ENCODE measurements at regions not wholly inside any gene's neighbourhood (a gene's known extent, or its start where the extent isn't known, plus 50 kb on each side); places are given as distances from the start of the nearest gene placed in this dataset.
"Not testable (repeated sequence)": the region's sequence is repeated elsewhere in the genome, so short reads cannot be mapped to it uniquely, and the experiment has no call there.

DNA sequence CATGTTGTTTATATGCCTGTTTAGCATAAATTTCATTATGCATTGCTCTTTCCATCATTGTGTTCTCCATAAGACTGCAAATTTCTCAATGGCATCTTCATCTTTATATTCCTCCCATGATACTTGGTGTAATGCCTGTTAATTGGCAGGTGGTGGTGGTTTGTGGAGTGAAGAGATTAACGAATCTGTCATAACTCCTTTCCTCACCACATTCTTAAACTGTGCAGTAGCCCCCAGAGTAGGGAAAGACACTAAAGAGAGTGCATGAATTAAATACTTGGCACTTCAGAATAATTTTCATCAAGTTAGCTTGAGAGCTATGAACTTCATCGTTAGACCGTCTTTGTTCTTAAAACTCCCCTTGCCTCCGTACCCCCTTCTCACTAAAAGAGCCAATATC lies 329.7 kb downstream of the HS3ST3B1 start:
- no peak for DNase-seq (ENCODE audit: low read depth in 2 of 2)

DNA sequence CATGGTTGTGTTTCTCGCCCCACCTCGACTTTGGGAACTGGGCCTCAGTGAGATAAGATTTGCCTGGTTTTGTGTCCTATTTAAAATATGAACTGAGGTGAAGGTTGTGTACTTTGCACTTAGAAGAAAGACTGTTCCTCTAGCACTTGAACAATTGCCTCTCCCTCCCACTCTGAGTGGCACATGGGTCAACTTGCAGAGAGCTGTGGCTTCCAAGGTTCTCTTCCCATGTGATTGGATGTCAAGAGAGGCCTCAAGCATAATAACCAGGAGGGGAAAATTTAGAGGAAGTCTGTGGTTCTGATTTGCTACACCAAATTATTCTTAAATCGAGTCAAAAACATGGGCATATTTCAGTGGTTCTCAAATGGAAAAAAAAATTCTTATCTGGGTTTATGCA lies 329.2 kb downstream of the HS3ST3B1 start:
- no peak for DNase-seq (ENCODE audit: low read depth in 2 of 2)

DNA sequence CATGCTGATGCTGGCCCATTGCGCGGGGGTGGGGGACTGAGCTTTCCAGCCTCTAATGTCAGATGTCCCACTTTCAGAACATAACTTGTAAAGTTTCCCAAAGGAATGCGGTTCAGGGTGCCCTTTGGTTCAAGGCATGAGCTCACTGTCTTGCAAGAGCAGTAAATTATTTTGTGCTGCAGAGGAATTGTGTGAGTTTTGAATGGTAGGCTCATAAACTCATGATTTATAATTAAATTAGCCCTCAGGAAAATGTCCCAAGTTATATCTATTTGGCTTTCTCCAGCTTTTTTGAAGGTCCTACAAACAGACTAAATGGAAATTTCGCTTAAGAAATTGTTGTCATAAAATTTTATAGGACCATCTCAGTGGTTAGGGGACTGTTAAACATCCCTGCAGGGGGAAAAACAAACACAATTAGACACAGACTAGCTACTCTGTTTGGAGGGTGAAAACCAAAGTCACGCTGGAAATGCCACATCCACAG lies 321.8 kb downstream of the HS3ST3B1 start:
- DNase-seq (ENCODE audit: low read depth in 2 of 2): no peak

DNA sequence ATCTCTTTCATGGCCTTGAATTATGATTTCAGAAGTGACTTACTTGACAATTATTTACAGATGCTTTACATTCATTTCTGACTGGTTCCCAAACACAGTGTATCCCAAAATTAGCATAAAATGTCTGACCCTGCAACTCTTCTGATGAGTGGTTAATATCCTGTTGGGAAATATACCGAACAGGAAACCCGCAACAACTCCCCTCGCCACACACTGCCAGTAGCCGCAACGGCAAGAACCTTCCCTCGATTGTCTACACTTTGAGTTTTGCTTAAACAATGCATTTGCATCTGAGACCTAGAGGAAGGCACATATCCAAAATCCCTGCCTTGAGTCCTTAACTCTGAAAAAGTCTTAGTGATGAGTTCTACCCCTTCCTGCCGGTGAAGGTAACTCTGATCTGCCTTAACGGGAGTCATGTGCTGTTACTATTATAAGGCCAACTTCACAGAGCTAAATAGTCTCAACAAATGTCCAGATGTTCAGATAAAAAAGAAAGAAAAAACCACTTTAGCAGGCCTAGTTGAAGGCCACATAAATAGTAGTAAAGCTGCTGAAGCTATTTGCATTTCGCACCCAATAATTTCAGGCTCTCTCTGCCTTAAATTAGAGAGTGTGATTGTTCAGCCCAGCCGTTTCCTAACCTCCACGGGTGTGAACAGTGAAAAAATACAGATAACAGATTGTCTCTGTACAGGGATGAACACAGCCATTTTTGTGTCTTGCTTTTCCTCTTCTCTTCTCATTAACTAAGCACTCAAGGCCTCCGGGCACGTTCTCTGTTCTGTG lies 321.1 kb downstream of the HS3ST3B1 start:
- no peak for DNase-seq (ENCODE audit: low read depth in 2 of 2)

DNA sequence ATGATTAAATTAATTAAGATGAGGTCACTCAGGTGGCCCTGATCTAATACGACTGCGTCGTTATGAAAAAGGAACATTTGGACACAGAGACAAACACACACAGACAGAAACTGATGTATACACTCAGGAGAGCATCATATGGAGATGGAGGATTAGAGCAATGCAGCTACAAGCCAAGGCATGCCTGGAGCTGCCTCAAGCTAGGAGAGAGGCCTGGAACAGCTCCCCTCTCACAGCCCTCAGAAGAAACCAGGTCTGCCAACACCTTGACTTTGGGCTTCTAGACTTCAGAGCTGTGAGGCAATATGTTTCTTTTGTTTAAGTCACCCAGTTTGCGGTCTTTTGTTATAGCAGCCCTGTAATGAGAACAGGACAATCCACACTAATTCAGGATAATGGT lies 318.9 kb downstream of the HS3ST3B1 start:
- DNase-seq (ENCODE audit: low read depth in 2 of 2): no peak

DNA sequence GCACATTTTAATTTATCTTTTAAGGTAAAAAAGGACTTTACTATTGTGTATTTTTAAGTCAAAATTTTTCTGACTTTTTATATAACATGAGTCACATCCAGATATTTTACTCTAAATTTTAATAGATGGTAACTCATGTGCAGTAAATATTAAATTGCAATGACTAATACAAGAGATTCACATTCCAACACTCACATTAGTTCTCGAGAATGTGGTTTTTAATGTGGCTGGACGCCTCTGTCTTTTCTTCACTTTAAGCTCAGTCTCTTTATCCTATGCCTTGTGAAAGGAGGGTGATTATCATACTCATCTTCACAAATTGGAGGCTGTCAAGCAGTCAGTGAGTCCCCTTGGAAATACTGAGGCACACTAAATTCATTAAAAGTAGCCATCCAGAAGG lies 315.6 kb downstream of the HS3ST3B1 start:
- DNase-seq (ENCODE audit: low read depth in 2 of 2): no peak

DNA sequence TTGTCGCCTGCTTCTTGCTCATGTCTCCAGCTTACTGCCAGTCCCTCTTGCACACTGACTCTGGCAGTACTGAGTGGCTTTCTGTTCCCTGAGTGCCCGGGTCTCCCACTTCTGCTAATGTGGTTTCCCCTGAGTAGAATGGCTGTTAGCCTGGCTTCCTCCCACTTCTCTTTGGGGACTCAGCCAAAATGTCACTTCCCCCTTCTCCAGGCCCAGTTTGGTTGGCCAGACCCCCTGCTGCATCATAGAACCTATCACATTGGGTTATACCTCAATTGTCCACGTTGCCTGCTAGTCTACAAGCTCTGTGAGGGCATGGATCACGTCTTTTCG lies 304.4 kb downstream of the HS3ST3B1 start:
- no peak for DNase-seq (ENCODE audit: low read depth in 2 of 2)

DNA sequence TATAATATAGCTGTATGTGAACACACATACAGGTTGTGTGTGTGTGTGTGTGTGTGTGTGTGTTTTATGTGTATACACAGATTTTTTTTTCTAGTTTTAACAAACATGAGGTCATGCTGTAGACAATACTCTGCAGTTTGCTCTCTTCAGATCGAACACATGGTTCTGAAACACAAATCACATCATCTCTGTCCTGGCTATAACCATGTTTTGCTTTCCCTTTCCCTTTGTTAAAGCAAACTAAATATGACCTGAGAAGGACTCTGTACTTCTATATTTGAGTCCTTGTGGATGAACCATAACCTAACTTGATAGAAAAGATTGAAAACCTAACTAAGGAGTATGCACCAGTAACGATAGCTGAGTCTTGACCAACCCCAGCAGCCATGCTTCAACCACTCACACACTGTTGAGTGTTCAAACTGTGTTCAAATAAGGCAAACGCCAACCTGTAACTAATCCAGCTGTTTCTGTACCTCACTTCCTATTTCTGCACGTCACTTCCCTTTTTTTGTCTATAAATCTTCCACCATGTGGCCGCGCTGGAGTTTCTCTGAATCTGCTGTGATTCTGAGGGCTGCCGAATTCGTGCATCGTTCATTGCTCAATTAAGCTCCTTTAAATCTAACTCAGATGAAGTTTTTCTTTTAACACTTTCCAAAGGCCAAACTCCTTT lies 303.8 kb downstream of the HS3ST3B1 start:
- DNase-seq (ENCODE audit: low read depth in 2 of 2): no peak

DNA sequence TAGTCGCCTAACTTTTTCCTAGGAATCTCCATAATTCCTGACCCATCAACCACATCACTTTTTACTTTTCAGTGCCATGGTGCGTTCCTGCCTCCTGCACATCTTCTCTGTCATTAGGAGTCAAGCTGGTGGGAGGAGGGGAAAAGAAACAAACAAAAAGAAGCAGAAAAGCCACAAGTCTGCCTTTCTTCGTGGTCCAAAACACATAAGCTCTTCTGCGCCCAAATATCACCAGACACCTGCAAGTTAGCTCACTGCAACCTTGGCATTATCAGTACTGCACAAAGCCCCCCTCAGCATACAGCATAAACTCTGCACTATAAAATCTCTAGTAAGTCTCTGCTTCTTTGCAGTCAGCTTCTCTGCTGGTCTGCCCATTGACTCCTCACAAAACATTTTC lies 295.3 kb downstream of the HS3ST3B1 start:
- DNase-seq (ENCODE audit: low read depth in 2 of 2): no peak

DNA sequence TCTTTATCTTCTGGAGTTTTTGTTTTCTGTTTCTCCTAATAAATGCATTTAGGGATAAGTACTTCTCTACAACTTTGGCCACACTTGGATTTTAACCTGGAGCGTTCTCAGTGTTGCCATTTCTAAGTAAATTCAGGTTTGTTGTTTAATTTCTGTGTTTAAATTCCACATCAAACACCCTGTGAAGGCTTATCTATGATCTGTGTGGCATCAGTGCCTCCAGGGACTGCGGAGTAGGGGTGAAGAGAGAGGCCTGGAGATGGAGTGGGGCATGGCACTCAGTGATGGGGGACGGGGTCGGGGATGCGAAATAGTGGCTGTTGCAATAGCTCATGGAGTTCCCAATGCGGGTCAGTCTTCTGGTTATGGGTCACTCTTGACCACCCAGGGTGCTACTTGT lies 294.8 kb downstream of the HS3ST3B1 start:
- no peak for DNase-seq (ENCODE audit: low read depth in 2 of 2)

DNA sequence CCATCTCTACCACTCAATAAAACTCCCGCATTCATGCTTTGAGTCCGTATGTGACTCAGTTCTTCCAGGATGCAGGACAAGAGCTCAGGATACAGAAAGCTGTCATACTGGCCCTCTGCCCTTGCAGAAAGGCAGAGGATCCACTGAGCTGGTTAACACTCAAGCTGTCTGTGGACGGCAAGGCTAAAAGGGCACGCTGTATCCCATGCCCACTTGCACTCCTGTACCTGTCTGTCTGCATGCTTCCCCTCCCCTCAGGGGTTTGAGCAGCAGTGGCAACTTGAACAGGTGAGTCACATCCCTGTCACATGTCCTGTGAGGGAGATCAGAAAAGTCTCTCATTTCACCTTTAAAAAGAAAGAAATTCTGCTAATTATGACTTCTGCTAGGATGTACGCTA lies 293.8 kb downstream of the HS3ST3B1 start:
- DNase-seq (ENCODE audit: low read depth in 2 of 2): no peak

DNA sequence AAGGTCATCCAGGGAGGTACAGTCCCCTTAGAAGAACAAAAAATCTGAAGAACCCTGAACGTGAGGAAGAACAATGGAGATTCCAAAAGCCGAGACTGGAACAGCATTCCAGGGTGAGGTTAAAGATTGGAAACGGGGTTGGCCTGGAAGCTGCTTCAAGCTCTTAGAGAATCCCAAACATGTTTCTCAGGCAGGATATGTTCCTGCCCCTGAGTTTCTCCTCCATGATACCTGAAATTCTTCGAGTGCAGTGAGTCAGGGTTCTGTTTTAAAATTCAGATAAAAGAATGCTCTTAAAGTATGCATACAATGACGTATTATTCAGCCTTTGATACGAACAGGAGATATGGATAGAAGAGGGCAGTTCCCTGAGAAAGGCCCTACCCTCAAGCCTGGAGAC lies 293.1 kb downstream of the HS3ST3B1 start:
- no peak for DNase-seq (ENCODE audit: low read depth in 2 of 2)

DNA sequence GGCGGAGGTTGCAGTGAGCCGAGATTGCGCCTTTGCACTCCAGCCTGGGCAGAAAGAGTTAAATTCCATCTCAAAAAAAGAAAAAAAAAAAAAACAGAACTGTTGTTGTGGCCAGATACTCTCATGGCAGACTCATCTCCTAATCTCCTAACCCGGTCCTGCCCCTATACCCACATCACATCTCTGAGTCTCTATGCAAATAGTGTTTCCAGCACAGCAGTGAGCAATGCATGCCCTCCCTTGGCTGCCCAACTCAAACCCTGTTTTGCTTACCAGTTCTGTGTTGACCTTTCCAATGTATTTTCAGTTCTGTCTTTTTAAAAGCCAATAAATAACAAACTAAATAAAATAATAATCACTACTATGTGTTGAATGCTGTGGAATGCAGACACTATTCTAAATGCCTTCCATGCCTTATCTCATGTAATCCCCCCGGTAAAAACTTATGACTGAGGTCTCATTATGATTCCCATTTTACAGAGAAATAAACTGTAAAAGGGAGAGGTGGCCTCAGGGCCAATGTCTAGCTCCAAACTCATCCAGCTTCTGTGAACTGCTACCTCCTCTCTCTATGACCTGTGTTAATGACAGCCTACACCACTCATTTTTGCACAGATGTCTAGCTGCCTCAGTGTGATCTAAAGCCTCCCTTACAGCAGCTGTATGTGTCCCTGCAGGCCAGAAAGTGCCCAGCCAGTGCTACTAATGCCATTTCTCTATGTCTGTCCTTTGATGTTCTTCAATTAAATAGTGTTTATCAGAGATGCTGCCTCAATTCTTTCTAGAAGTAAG lies 289.8 kb downstream of the HS3ST3B1 start:
- DNase-seq (ENCODE audit: low read depth in 2 of 2): no peak

DNA sequence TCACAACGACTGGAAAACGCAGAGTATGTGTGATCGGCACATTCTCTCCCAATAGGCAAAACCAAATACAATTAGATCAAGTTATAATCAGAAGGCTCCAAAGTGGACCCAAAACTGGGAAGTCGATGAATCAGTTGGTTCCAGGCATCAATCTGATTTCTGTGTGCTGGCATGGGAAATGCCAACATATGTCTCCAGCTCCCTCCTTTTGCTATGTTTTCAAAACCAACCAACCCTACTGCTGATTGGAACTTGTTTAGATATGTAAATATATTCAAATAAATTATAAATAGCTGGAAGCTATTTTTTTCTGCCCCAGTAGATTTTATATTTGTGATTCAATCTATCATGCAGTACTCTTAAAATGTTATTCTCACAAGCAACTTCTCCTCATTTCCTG lies 284.2 kb downstream of the HS3ST3B1 start:
- DNase-seq (ENCODE audit: low read depth in 2 of 2): no peak

DNA sequence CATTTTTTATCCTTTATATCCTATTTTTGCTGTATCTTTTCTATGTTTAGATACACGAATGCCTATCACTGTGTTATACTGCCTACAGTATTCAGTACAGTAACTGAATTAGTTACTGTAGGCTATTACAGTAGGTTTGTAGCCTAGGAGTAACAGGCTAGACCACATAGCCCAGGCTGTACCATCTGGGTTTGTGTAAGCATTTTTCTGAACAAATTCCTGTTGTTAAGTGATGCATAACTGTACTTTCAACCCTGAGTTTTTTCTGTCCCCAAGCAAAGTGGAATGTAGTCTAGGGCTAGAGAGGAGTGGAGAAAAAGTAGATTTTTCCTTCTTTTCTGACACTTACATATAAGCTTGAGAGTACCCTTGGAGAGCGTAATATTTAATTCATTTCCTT lies 282.1 kb downstream of the HS3ST3B1 start:
- DNase-seq (ENCODE audit: low read depth in 2 of 2): no peak

DNA sequence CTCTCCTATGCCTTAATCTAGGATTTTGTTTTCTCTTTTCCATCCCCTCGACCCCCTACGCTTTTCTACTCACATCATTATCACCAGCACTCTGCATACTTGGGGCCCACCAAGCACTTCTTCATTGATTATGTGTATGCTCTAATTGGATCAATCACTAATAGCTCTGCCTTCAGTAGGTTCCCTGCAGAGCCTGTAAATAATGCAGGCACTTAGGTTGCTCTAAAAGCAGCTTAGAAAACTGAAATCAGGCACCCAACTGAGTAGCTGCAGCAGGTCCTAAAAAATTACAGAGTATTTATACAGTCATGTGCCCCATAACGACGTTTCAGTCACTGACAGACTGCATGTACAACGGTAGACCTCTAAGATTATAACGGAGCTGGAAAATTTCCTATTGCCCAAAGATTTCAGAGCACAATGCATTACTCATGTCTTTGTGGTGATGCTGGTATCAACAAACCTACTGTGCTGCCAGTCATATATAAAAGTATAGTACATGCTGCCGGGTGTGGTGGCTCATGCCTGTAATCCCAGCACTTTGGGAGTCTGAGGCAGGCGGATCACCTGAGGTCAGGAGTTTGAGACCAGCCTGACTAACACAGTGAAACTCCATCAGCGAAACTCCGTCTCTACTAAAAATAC lies 280.4 kb downstream of the HS3ST3B1 start:
- DNase-seq (ENCODE audit: low read depth in 2 of 2): no peak

DNA sequence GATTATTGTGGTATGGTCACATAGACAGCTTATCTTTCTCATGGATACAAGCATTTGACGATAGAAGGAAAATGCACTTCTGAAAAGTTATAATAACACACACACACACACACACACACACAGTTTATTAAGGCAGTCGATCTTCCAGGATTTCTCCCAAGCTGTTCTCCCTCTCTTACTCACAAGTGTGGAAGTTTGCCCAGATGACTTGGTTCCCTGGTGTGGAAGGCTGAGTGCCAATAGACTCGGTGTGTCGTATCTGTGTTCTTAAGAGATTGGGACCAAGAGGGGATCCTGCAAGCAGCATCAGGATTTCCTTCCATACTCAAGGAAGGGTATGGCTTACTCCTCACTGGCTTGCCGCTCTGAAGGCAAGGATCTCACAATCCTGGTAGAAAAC lies 279.6 kb downstream of the HS3ST3B1 start:
- no peak for DNase-seq (ENCODE audit: low read depth in 2 of 2)

DNA sequence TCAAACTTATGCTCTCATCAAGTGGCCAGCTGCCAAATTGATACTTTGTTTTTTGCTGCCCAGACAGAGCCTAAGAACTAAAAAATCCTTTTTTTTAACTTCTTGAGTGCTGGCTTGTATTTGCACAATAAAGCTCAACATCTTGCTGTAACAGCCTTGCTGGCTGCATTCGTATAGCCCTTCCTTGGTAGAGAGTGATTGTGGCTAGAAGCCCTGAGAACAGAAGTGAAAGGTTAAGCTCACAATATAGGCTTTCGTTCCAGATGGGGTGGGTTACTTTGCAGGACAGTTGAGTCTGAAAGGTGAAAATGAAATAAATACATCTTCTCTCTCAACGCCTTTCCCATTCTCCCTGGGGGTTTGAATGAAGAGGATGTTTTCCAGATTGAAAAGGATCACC lies 278.8 kb downstream of the HS3ST3B1 start:
- no peak for DNase-seq (ENCODE audit: low read depth in 2 of 2)

DNA sequence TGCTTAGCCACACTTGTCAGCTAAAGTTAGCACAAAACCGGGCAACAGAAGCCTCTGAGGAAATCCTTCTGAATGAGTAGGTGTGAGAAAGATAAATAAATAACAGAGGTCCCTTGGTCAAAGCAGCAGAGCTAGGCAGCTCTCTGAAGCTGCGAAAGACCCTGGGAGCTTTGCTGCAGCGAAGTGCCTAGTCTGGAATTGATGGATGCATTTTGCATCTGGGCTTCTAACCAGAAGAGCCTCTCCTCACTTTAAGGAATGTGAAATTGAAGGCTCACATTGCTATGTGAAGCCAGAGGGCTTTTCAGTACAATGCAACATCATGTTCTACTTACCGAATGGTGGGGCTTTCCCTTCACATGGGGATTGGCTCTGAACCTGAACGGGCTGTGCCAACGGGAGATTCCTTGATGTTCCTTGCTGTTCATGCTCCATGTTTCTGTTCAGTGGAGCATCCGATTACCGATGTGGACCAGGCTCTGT lies 274.6 kb downstream of the HS3ST3B1 start:
- no peak for DNase-seq (ENCODE audit: low read depth in 2 of 2)

DNA sequence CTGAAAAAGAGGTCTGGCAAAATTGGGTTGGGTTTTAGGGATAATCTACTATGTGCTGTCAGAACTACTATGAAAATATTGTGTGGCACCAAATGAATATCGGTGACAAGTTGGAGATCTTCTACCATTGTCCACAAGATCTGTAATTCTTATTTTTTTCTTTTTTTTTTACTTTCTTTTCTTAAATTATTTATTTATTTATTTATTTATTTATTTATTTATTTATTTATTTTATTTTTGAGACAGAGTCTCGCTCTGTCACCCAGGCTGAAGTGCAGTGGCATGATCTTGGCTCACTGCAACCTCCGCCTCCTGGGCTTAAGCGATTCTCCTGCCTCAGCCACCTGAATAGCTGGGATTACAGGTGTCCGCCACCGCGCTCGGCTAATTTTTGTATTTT lies 259.4 kb downstream of the HS3ST3B1 start:
- DNase-seq (ENCODE audit: low read depth in 2 of 2): not testable (repeated sequence)

DNA sequence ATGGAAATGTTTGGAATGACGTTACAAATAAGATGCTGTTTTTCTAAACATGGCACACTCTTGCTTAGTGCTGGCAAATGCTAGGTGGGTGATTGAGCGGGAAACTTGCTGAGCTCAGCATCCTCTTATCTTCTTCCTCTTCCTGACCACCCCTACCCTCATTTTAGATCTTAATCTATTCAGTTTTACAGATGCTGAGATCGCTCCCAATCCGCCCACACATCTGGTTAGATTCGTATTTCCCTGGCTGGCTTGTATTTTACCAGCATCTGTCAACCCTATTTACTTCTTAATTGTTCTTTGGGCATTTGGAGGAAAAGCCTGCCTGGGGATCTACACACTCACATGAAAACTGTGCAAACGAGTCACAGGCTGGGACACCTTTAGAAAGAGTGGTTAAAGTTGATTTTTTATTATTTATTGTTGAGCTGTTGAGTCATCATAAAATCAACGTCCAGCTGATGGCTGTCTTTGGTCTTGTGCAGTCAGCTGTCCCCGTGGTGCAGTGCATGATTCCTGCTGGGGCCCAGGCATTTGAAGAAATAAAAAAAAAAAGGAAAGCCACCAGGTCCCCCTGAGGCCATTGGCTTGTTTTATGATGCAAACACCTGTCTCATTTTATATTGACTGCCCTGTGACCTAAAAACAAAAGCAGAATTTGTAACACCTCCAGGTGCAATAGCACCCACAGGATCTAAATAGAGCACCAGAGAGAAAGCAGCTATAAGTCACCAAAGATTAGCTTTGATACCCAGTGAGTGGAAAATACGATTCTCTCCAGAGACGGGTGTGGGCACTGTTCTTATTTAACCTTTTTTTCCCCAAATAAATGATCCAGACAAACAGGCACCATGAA lies 258.6 kb downstream of the HS3ST3B1 start:
- no peak for DNase-seq (ENCODE audit: low read depth in 2 of 2)
